ENCODE measurements at regions not wholly inside any gene's neighbourhood (a gene's known extent, or its start where the extent isn't known, plus 50 kb on each side); places are given as distances from the start of the nearest gene placed in this dataset.
A peak's percentile ranks its signal among the peaks of the same experiment; 100 is the strongest.

DNA sequence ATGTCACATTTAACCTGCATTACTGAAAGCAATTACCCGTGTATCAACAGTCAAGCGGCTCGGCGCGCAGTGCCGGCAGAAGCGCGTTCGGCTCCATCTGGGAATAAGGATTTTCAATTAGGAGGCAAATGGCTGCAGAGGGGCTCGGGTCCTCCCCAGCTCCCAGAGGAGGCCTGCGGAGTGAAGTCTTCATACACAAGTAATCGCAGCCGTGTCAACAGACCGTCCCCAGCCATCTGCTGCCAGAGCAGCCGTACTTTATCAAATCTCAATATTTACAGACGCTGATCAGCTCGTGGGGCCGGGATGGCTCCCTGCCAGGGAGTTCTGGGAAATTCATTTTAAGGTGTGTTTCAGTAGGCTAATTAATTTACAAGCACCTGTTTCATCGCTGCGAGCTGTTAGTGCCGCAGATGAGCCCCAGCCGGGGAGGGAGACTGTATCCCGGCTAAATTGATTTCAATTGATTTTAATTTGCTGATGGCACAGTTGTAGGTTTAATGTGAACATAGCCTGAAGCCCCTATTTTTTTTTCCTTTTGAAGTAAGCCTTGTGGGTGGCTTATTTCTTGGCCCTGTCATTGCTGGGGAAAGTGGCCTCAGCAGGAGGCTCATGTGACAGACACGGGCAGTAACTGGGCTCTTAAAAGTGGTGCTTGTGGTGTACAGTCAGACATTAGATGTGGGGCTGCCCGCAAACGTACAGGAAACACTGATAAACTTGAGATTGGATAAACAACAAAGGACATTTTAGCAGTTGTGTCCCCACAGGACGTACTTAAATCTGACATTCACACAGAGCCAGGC is 252.7 kb downstream of the TEX29 start:
- peaks cover 8% of the 10 kb centered on the region for H3K9me3 ChIP-seq
- H3K4me1 ChIP-seq: no peaks in the 10 kb centered on the region
- ATAC-seq (no peak), DNase-seq (no peak)
- no peak overlapping the region for H3K4me3 ChIP-seq
- H3K36me3 ChIP-seq: no peaks in the 10 kb centered on the region
- no peak overlapping the region for H3K27ac ChIP-seq
- TF ChIP-seq, protein P1, sequence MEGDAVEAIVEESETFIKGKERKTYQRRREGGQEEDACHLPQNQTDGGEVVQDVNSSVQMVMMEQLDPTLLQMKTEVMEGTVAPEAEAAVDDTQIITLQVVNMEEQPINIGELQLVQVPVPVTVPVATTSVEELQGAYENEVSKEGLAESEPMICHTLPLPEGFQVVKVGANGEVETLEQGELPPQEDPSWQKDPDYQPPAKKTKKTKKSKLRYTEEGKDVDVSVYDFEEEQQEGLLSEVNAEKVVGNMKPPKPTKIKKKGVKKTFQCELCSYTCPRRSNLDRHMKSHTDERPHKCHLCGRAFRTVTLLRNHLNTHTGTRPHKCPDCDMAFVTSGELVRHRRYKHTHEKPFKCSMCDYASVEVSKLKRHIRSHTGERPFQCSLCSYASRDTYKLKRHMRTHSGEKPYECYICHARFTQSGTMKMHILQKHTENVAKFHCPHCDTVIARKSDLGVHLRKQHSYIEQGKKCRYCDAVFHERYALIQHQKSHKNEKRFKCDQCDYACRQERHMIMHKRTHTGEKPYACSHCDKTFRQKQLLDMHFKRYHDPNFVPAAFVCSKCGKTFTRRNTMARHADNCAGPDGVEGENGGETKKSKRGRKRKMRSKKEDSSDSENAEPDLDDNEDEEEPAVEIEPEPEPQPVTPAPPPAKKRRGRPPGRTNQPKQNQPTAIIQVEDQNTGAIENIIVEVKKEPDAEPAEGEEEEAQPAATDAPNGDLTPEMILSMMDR (IDR thresholded peaks at IDR 0.05): no peak
- no peaks in the 10 kb centered on the region for H3K27me3 ChIP-seq
- intact Hi-C loops (cut with DNase I): no loop called here

DNA sequence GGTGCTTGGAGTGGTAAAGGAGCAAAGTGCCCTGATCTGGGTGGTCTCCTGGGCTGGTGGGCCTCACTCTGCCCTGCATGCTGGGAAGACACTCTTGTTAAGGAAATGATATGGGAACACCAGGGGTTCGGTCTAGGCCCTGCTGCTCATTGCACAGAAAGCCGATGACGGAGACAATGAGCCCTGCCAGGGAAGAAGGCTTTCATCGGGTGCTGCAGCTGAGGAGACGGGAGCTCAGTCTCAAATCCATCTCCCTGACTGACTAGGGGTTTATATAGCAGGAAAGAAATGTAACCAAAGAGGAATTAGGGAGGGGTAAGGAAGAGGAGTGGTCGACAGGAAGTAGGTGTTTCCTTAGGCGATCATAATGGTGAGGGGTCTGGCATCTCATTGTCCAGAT is 253.4 kb downstream of the TEX29 start:
- TF ChIP-seq, protein P1 (IDR thresholded peaks at IDR 0.05): no peak
- no peak for ATAC-seq

DNA sequence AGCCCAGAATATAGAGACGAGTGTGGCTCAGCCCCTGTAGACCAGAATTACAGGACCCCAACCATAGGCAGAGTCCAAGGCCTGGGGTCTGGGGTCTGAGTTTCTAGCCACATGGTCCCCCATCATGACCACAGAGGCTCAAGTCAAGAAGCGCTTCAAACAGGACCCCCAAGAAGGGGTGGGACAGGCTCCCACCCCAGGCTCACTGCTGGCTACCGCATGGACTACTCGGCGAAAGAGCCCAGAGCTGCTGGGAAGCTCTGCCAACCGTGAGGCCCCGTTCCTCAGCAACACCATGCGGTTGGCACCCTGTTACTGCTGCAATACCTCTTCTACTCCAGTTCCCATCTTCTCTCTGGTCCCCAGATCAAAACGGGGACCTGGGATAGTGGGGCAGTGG is 254.8 kb downstream of the TEX29 start:
- Histone ChIP-seq H3K36me3 (no peaks in the 10 kb centered on the region), H3K27me3 (no peaks in the 10 kb centered on the region), H3K4me1 (no peaks in the 10 kb centered on the region), H3K9me3 (peaks cover 8% of the 10 kb centered on the region), H3K27ac (no peak overlapping the region), H3K4me3 (no peak overlapping the region)
- intact Hi-C loops (cut with DNase I): no loop called here
- ATAC-seq: no peak
- DNase-seq: no peak
- TF ChIP-seq, protein P1 (IDR thresholded peaks at IDR 0.05): no peak

More for the DNA sequence above, 253.4 kb downstream of the TEX29 start:
- Histone ChIP-seq H3K27me3 (no peaks in the 10 kb centered on the region), H3K4me3 (no peak overlapping the region), H3K4me1 (no peaks in the 10 kb centered on the region), H3K27ac (no peak overlapping the region), H3K36me3 (no peaks in the 10 kb centered on the region), H3K9me3 (peaks cover 8% of the 10 kb centered on the region)
- DNase-seq: no peak
- intact Hi-C loops (cut with DNase I): no loop called here

DNA sequence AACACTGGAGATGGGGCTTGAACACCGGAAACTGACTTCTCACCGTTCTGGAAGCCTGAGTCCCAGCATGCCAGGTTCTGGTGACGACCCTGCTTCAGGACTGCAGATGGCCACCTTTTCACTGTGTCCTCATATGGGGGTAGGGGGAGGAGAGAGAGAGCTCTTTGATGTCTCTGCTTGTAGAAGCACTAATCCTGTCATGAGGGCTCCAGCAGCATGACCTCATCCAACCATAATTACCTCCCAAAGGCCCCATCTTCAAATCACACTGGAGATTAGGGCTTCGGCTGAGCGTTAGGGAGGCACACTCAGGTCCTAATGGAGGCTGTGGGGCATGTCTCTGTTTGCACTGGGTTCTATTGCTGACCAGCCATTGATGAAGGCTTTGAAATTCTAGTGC is 255.3 kb downstream of the TEX29 start:
- no peak overlapping the region for H3K4me3 ChIP-seq
- H3K27me3 ChIP-seq: no peaks in the 10 kb centered on the region
- H3K4me1 ChIP-seq: no peaks in the 10 kb centered on the region
- no peak overlapping the region for H3K27ac ChIP-seq
- DNase-seq: no peak
- H3K9me3 ChIP-seq: peaks cover 8% of the 10 kb centered on the region
- intact Hi-C loops (cut with DNase I): no loop called here
- H3K36me3 ChIP-seq: no peaks in the 10 kb centered on the region
- TF ChIP-seq, protein P1 (IDR thresholded peaks at IDR 0.05): no peak
- ATAC-seq: no peak

DNA sequence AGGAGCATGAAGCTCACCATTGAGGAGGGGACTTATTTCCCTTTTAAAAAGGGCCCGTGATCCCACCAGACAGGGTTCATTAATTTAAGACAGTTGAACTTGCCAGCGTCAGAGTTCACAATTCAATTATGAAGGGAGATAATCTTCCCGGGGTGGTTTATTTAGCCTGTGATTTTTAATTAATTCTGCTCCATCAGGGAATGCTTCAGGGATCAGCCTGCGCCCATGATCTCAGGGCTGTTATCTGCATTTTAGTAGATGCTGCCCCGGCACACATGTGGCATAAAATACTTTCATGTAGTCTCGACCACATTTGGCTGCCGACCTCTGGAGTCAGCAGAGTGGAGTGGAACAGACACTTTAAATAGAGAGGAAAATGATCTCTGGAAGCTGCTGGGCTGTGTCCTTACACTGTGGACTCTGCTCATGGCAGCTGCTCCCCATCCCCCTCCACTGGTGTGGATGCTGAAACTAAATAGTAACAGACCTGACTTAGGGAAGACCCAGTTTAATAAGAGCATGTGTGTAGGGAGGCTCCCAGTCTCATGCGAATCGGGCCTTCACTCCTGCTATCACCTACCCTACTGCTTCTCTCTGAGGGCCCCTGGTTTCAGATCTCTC is 256.9 kb downstream of the TEX29 start:
- Histone ChIP-seq H3K4me1 (no peaks in the 10 kb centered on the region), H3K9me3 (peaks cover 8% of the 10 kb centered on the region), H3K27ac (no peak overlapping the region), H3K27me3 (no peaks in the 10 kb centered on the region), H3K36me3 (no peaks in the 10 kb centered on the region), H3K4me3 (no peak overlapping the region)
- peak; percentile 11 for ATAC-seq
- intact Hi-C loops (cut with DNase I): no loop called here
- no peak for DNase-seq
- TF ChIP-seq, protein P1 (IDR thresholded peaks at IDR 0.05): no peak

Data from upper lobe of right lung (tissue), 1 donor.